H1 (cell line): ENCODE measurements at regions not wholly inside any gene's neighbourhood (a gene's known extent, or its start where the extent isn't known, plus 50 kb on each side); places are given as distances from the start of the nearest gene placed in this dataset.

Experiments used
- CTCF ChIA-PET: fragments of 300-600 bp; sonication (Branson Sonifier 250); formaldehyde crosslinking; loops from one replicate; lab custom pipeline; 2021; ENCODE audit not compliant: partially characterized antibody; lab: Charles Lee
- POLR2A ChIA-PET: fragments of 300-600 bp; sonication (Branson Sonifier 250); formaldehyde crosslinking; loops from one replicate; lab custom pipeline; 2021; ENCODE audit warnings: inconsistent platforms; ENCODE audit not compliant: partially characterized antibody; lab: Charles Lee
- DNase-seq, 2 experiments: peaks; one replicate each; pipeline versions ENCODE4 v3.0.0 to v3.0.0-alpha.2; 2010 to 2022; ENCODE audit warnings: low spot score in 2 of 2, low read depth in 1 of 2, mixed read lengths in 1 of 2
- FAIRE-seq: peaks from 2 replicates; lab custom pipeline; 2011; peaks lifted over from hg19 to GRCh38; lab: Jason Lieb, UNC
- H2AFZ ChIP-seq: 2 replicates; pipeline ENCODE4 v1.8.1; 2012; ENCODE audit warnings: low read length, inconsistent platforms
- H2AK5ac ChIP-seq: 2 replicates; pipeline ENCODE4 v1.6.1; 2013; ENCODE audit warnings: low read depth, low read length
- H2BK120ac ChIP-seq: replicated peaks from 2 replicates; pipeline ENCODE3; 2013; ENCODE audit warnings: low read depth, low read length, inconsistent platforms
- H2BK12ac ChIP-seq: 2 replicates; pipeline ENCODE4 v1.6.1; 2013; ENCODE audit warnings: low read depth, low read length
- H2BK15ac ChIP-seq: 2 replicates; pipeline ENCODE4 v1.6.1; 2013; ENCODE audit warnings: low read length
- H2BK20ac ChIP-seq: 2 replicates; pipeline ENCODE4 v1.6.1; 2013; ENCODE audit warnings: low read length
- H2BK5ac ChIP-seq: 2 replicates; pipeline ENCODE4 v1.6.1; 2013; ENCODE audit warnings: low read depth, low read length
- H3K14ac ChIP-seq: 2 replicates; pipeline ENCODE4 v1.6.1; 2013; ENCODE audit warnings: inconsistent platforms; ENCODE audit not compliant: insufficient read length
- H3K18ac ChIP-seq: 2 replicates; pipeline ENCODE4 v1.6.1; 2013; ENCODE audit warnings: low read length; ENCODE audit errors: extremely low read depth
- H3K23ac ChIP-seq: 2 replicates; pipeline ENCODE4 v1.6.1; 2013; ENCODE audit warnings: inconsistent platforms; ENCODE audit not compliant: insufficient read length
- H3K23me2 ChIP-seq: 2 replicates; pipeline ENCODE4 v1.6.1; 2013; ENCODE audit warnings: low read depth, low read length
- H3K27ac ChIP-seq: 2 replicates; pipeline ENCODE4 v1.6.1; 2011; ENCODE audit warnings: low read depth, low read length, inconsistent platforms
- H3K27me3 ChIP-seq, 4 experiments: replicated peaks in 1 of 4; 1 replicate in 1 of 4; 2 replicates in 3 of 4; pipeline versions ENCODE4 v1.6.1 to v1.8.1; 2011 to 2013; ENCODE audit warnings: low read length in 3 of 4, mild to moderate bottlenecking in 3 of 4, inconsistent platforms in 2 of 4, mixed read lengths in 2 of 4, moderate library complexity in 1 of 4; ENCODE audit not compliant: control insufficient read depth in 3 of 4, insufficient read depth in 3 of 4; ENCODE audit errors: extremely low read depth in 1 of 4
- H3K36me3 ChIP-seq, 4 experiments: 2 replicates each; pipeline versions ENCODE4 v1.6.1 to v1.8.1; 2011 to 2013; ENCODE audit warnings: mild to moderate bottlenecking in 4 of 4, low read length in 3 of 4, moderate library complexity in 2 of 4, control low read depth in 1 of 4, inconsistent platforms in 1 of 4; ENCODE audit not compliant: insufficient read depth in 4 of 4, control insufficient read depth in 2 of 4
- H3K4ac ChIP-seq: replicated peaks from 2 replicates; pipeline ENCODE3; 2013; ENCODE audit warnings: low read length, low read depth, mixed read lengths, inconsistent platforms; ENCODE audit not compliant: insufficient read length
- H3K4me1 ChIP-seq, 4 experiments: replicated peaks in 1 of 4; 1 replicate in 1 of 4; 2 replicates in 3 of 4; pipeline versions ENCODE4 v1.6.1 to v1.8.1; 2011 to 2013; ENCODE audit warnings: low read length in 3 of 4, inconsistent platforms in 2 of 4, mixed read lengths in 1 of 4; ENCODE audit not compliant: insufficient read depth in 4 of 4, control insufficient read depth in 3 of 4
- H3K4me2 ChIP-seq, 2 experiments: 2 replicates each; pipeline versions ENCODE4 v1.6.1 to v1.8.1; 2011 to 2013; ENCODE audit warnings: low read depth in 2 of 2, low read length in 2 of 2, control low read depth in 1 of 2, inconsistent platforms in 1 of 2, mild to moderate bottlenecking in 1 of 2; ENCODE audit not compliant: insufficient read depth in 1 of 2
- H3K4me3 ChIP-seq, 4 experiments: fragments of 200-600, 300-600 bp in 1 of 4; sonication (generic), shearing (Covaris generic), sonication (Bioruptor Twin) in 1 of 4; 2 replicates each; pipeline versions ENCODE4 v1.5.1 to v1.8.1; 2011 to 2016; ENCODE audit warnings: low read length in 4 of 4, low read depth in 3 of 4, control low read depth in 2 of 4, inconsistent platforms in 2 of 4, mild to moderate bottlenecking in 2 of 4, mixed read lengths in 1 of 4, moderate library complexity in 1 of 4; ENCODE audit not compliant: insufficient read depth in 2 of 4; ENCODE audit errors: extremely low read depth in 1 of 4
- H3K56ac ChIP-seq: replicated peaks from 2 replicates; pipeline ENCODE3; 2013; ENCODE audit warnings: low read depth, mild to moderate bottlenecking, mixed read lengths, low read length, inconsistent platforms; ENCODE audit not compliant: insufficient read length
- H3K79me1 ChIP-seq: 2 replicates; pipeline ENCODE4 v1.6.1; 2013; ENCODE audit warnings: low read depth, low read length, control low read depth
- H3K79me2 ChIP-seq, 2 experiments: 2 replicates each; pipeline versions ENCODE4 v1.6.1 to v1.8.1; 2012 to 2013; ENCODE audit warnings: low read length in 2 of 2, mild to moderate bottlenecking in 2 of 2, inconsistent platforms in 1 of 2; ENCODE audit not compliant: insufficient read depth in 2 of 2, control insufficient read depth in 1 of 2
- H3K9ac ChIP-seq, 4 experiments: replicated peaks in 1 of 4; 1 replicate in 1 of 4; 2 replicates in 3 of 4; pipeline versions ENCODE4 v1.6.1 to v1.8.1; 2011 to 2013; ENCODE audit warnings: low read depth in 3 of 4, low read length in 3 of 4, control low read depth in 2 of 4, mild to moderate bottlenecking in 2 of 4, moderate library complexity in 2 of 4, inconsistent platforms in 1 of 4; ENCODE audit errors: extremely low read depth in 1 of 4
- H3K9me3 ChIP-seq, 2 experiments: 2 replicates each; pipeline versions ENCODE4 v1.6.1 to v1.8.1; 2012 to 2013; ENCODE audit warnings: mild to moderate bottlenecking in 2 of 2, moderate library complexity in 2 of 2, control low read depth in 1 of 2, inconsistent platforms in 1 of 2, low read depth in 1 of 2, low read length in 1 of 2, mixed read lengths in 1 of 2; ENCODE audit not compliant: insufficient read depth in 2 of 2
- H4K20me1 ChIP-seq, 2 experiments: replicated peaks in 1 of 2; 2 replicates each; pipeline versions ENCODE3 to v1.8.1; 2011 to 2013; ENCODE audit warnings: inconsistent platforms in 2 of 2, low read length in 2 of 2, mild to moderate bottlenecking in 1 of 2; ENCODE audit not compliant: insufficient read depth in 2 of 2, control insufficient read depth in 1 of 2
- H4K5ac ChIP-seq: 2 replicates; pipeline ENCODE4 v1.6.1; 2013; ENCODE audit warnings: low read length, low read depth, mixed read lengths, inconsistent platforms; ENCODE audit not compliant: insufficient read length
- H4K8ac ChIP-seq: 2 replicates; pipeline ENCODE4 v1.8.0; 2013; ENCODE audit warnings: mild to moderate bottlenecking, moderate library complexity, low read length, inconsistent platforms; ENCODE audit not compliant: insufficient read depth; ENCODE audit errors: extremely low read depth
- H4K91ac ChIP-seq: replicated peaks from 2 replicates; pipeline ENCODE3; 2013; ENCODE audit warnings: low read length, mixed read lengths, inconsistent platforms; ENCODE audit not compliant: insufficient read length
- EGR1 ChIP-seq: IDR thresholded peaks from 2 replicates; pipeline ENCODE4 v1.6.1; 2011; ENCODE audit warnings: low read depth, low read length, borderline replicate concordance
- POLR2AphosphoS5 ChIP-seq: IDR thresholded peaks from 2 replicates; pipeline ENCODE4 v1.6.1; 2011; ENCODE audit warnings: low read depth, low read length
- WGBS, 2 experiments: shearing (Covaris generic) in 1 of 2; methylation state at CpG; one replicate each; pipeline versions ENCODE4 v1.1.6 to v1.1.7; 2013 to 2015; ENCODE audit warnings: low lambda C conversion rate in 2 of 2, mixed read lengths in 2 of 2, inconsistent platforms in 1 of 2, low coverage in 1 of 2, missing lambda C conversion rate in 1 of 2; ENCODE audit not compliant: insufficient replicate concordance in 2 of 2, insufficient coverage in 1 of 2, insufficient read length in 1 of 2; ENCODE audit errors: extremely low coverage in 1 of 2, missing lambda C conversion rate in 1 of 2; 5-methylcytosine and 5-hydroxymethylcytosine counted together

GRCh38 chr15:81889485-81889881 lies 156.3 kb downstream of the MEX3B start:
- CTCF ChIA-PET: no interaction called here
- Histone ChIP-seq H3K4me1 (no peaks in the 10 kb centered on the region), H2AK5ac (no peak overlapping the region), H3K27me3 (no peaks in the 10 kb centered on the region), H3K4ac (no peak overlapping the region), H2BK5ac (no peak overlapping the region), H2AFZ (no peak overlapping the region), H4K8ac (no peak overlapping the region), H4K5ac (no peak overlapping the region), H4K20me1 (no peaks in the 10 kb centered on the region), H3K18ac (no peak overlapping the region), H4K91ac (no peak overlapping the region), H2BK20ac (no peak overlapping the region), H3K36me3 (no peaks in the 10 kb centered on the region), H2BK12ac (no peak overlapping the region), H3K79me2 (no peaks in the 10 kb centered on the region), H3K23me2 (peaks cover 2% of the 10 kb centered on the region; the same call in 1 of the 2 replicates), H3K79me1 (no peaks in the 10 kb centered on the region), H3K27ac (no peak overlapping the region), H3K56ac (no peak overlapping the region), H3K14ac (no peak overlapping the region), H3K23ac (no peak overlapping the region), H3K9ac (no peak overlapping the region), H3K9me3 (no peaks in the 10 kb centered on the region), H3K4me2 (no peak overlapping the region), H3K4me3 (no peak overlapping the region), H2BK15ac (no peak overlapping the region), H2BK120ac (no peak overlapping the region)
- DNase-seq: no peak
- 98% methylated on average over 2 of the region's 2 CpGs; no CpG with 5 or more reads in 1 of the 2 experiments for WGBS, 2 experiments
- POLR2A ChIA-PET: interaction anchor here (1.7 kb wide), 1 partner anchor 10 kb away, joined by 3 read pairs; no protein-coding TSS in a partner anchor
- TF ChIP-seq EGR1 (no peak), POLR2AphosphoS5 (no peak)
- no peak for FAIRE-seq
